HG03108 (cell line): ENCODE measurements at regions not wholly inside any gene's neighbourhood (a gene's known extent, or its start where the extent isn't known, plus 50 kb on each side); places are given as distances from the start of the nearest gene placed in this dataset.
"Not testable (repeated sequence)": the region's sequence is repeated elsewhere in the genome, so short reads cannot be mapped to it uniquely, and the experiment has no call there.

Source experiments
- ATAC-seq: cut with Tn5 transposase; IDR thresholded peaks from one replicate; pipeline ENCODE4 v1.9.1; 2021; ENCODE audit warnings: moderate library complexity; ENCODE audit not compliant: unreplicated experiment

DNA sequence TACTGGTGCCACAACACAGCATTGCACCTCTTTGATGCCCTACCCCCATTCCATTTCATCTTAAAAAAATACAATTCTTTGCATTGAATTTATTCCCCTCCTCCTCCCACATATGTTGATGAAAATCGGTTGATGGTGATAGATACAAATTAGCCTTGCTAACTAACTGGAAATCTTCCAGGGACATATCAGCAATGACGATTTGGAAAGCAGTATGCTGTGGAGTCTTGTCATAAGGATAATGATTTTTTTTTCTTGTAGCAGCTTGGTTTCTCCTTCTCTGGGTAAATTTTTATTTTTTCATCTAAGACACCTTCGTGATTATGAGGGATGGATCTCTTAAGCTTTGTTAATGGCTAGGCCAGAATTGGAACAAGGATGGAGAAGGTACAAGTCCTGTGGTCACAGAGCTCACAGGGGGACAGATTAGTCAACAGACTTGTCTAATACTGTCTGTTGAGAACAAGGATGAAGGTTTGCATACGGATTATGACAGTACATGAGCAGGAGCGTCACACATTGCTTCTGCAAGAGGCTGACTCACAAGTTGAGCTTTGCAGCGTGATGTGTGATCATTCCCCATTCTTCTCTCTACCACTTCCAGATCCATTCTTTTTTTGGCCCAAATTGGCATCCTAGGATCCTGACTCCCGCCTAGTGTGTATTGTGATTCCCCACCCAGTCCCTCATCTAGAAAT is 233.1 kb upstream of the FERMT1 start:
- no peak for ATAC-seq

DNA sequence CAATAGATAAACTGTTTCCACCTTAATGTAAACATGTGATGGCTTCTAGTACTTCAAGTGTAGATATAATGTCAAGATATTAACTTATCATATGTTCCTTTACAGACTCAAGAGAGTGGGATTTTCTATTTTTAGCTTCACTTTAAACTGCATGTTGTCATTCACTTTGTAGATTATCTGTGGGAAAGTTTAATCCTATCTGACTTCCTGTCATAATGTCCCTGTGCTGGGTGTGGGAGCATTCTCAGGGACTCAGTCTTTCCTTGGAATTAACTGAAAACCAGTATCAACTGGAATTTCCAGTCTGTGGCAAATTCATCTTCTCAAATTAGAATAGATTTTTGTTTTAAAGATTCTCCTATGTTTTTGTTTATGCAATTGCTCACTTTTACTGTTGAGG is 226.1 kb upstream of the FERMT1 start:
- no peak for ATAC-seq

DNA sequence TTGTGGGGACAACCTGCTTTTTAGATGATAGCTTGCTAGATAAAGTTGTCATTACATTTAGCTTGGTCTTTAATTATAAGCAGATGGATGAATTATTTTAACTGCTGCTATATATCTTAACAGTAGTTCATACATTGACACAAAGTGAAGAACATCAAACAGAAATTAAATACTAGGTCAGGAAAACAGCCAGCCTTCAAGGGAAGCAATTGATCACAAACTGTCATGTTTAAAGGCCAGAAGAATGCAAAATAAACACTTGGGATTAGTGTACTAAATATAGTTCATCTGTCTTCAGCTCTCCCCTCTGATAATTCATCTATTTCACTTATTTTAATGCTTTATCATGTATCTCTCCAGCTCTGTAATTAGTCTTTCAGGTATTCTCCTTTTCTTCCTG is 225.1 kb upstream of the FERMT1 start:
- no peak for ATAC-seq

DNA sequence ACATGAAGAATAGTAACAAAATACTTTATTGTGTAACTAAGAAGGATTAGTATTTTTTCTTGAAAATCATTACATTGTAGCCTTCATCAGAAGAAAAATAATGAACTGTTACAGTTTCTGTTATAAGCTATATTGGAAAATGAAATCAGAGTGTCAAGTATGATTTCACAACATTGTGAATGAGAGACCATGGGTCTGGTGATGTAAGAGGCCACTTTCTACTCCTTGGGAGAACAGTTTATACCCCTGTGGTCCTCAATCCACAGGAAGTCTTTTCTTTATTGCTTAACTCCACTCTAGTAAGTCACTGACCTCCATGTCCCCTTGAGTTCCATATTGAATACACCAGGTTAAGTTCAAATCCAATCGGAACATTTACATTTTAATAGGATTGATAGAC is 218.7 kb upstream of the FERMT1 start:
- ATAC-seq = no peak

DNA sequence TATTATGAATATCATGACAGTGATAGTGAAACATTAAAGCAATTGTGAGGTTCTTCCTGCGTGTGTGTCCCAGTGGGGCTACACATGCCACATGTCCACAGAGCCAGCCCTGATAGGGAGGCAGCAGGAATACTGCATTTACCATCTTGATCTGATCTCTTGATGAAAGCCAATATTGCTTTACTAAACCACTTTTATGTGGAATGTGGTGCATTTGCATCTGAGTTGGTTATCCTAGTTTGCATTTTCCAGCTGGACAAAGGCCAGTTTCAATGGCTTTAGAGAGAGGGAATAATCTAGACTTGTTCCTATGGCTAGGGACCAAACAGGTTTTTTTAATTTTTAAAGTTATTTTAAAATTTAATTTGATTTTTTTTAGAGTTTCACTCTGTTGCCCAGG is 216.3 kb upstream of the FERMT1 start:
- ATAC-seq = no peak

DNA sequence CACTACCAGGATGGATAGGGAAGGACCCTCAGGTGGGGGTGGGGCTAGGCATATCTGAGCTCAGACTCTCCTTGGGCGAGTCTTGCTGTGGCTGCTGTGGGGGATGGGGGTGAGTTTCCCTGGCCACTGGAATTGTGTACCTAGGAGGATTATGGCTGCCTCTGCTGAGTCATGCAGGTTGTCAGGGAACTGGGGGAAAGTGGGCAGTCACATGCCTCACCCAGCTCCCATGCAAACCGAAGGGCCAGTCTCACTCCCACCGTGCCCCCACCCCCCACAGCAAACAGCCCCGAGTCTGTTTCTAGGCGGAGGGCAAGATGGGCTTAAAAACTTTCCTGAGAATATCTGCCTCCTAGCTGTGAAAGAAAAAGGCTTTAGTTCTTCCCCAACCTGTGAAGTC is 210.3 kb upstream of the FERMT1 start:
- no peak for ATAC-seq

DNA sequence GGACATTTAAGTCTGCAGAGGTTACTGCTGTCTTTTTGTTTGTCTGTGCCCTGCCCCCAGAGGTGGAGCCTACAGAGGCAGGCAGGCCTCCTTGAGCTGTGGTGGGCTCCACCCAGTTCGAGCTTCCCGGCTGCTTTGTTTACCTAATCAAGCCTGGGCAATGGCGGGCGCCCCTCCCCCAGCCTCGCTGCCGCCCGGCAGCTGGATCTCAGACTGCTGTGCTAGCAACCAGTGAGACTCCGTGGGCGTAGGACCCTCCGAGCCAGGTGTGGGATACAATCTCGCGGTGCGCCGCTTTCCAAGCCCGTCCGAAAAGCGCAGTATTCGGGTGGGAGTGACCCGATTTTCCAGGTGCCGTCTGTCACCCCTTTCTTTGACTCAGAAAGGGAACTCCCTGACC is 198.4 kb upstream of the FERMT1 start:
- ATAC-seq = not testable (repeated sequence)

DNA sequence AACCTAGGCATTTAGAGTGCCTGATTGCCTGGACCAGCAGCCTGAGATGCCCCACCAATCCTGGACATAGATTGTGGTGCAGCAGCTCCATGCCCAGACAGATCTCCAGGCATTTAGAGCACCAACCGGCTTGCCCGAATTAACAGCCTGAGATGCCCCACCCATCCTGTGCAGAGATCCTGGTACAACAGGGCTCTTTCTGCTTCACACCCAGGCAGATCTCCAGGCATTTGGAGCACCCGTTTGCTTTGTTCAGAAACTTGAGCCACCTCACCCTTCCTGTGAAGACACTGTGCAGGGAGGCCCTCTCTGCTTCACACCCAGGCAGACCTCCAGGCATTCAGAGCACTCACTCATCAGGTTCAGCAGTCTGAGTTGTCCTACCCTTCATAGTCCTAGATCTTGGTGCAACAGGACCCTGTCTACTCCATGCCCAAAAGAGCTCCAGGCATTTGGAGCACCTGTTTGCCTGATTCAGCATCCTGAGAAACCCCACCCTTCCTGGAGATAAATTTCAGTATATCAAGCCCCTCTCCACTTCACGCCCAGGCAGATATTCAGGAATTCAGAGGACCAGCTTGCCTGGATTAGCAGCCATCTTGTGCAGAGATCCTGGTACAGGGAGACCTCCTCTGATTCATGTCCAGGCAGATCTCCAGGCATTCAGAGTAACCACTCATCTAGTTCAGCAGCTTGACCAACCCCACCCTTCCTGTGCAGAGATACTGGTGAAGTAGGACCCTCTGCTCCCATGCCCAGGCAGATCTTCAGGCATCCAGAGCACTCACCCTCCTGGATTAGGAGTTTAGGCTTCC is 189.2 kb upstream of the FERMT1 start:
- no peak for ATAC-seq

DNA sequence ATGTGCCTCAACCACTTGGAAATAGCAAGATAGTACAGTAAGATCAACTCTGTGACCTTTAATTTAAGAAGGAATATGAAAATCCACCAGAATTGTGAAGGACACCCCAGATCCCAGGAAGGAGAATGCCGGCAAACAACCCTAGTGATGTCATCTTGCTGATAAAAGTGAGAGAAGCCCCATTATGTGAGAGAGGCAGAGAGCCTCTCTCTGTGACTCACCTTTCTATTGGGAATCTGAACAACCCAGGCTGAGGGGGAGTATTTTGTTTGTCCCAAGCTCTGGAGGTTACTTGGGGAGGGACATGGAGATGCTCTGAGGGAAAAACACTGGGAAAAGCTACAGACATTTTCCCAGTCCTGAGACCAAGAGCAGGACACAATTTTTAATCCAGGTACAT is 188.3 kb upstream of the FERMT1 start:
- ATAC-seq = no peak

DNA sequence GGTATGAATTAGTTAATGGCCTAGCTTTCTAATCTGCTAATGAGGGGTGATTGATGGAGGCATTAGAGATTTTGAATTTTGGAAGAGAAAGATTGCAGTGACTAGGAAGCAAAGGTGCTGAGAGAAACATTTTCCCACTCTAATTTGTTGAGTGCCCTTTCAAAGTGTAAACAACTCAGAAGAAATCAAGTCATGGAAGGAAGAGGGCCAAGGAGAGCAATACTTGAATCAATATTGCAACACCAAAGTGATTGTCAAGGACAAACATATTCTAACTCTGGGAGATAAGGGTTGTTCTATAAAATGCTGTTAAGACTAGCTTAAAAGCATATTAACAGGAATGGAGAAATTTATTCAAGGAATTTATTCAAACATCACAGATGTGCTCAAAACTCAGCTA is 182.7 kb upstream of the FERMT1 start:
- no peak for ATAC-seq

DNA sequence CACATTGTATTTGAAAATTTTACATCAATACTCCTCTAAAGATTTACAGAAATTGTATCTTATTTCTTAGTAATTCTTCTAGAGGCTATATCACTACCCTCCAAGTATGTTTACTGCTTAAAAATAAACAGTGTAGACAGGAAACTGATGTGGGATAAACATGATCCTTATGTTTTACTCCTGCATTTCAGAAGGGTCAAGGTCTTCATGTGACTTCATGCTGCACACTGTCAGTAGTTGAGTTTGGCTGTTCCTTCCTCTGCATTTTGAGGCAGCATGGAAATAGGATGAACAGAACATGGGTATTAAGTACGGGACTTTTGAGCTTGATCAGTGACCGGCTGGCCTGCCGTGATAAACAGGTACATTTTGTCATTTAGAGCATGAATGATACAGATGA is 179.2 kb upstream of the FERMT1 start:
- ATAC-seq = no peak

DNA sequence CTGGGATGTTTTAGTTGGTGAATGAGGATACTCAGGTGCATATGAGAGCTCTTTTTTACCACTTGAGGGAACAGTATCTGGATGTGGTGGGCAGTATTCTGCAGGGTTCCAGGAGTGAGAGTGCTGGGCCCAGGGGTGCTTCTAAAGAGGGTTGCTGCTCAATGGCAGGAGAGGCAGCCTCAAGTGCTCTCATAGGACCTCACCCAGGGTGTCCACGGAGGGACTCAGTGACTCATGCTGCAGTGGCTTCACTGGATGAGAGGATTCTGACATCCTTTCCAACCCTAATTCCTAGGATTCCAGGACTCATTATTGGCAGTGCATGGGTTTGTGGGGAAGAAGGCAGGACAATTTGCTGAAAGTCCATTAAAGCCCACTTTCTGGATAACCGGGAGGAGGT is 176.6 kb upstream of the FERMT1 start:
- ATAC-seq = no peak

DNA sequence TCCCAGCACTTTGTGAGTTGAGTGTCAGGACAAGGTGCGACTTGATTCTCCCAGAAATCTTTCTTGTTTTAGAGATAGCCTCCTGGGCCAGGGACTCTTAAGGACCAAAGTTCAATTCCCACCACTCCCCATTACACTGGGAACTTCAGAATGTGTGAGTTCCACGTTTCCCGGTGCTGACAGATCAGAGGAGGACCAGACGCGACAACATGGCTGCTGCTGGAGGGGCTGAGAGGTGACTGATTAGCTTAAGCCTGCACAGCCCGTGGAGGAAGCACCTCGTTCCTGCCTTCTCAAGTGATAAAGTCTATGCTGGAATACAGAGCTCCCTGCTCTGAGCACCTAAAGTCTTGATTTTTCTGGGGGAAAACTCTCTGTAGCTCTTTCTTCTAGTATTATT is 175.2 kb upstream of the FERMT1 start:
- no peak for ATAC-seq

DNA sequence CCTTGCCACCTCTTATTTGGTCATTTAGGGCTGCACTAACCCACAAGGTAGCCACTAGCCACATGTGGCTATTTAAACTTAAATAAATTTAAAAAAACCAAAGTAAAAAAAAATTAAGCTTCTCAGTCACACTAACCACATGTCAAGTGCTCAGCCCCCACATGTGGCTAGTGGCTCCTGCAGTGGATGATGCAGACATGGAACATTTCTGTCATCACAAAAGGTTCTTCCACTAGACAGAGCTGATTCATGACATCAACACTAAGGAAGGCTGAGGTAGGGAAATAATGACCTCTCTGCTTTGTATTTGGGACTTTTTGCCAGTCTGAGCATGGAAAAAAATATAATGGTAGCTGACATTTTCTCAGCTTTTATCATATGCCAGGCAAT is 173.0 kb upstream of the FERMT1 start:
- ATAC-seq = no peak

DNA sequence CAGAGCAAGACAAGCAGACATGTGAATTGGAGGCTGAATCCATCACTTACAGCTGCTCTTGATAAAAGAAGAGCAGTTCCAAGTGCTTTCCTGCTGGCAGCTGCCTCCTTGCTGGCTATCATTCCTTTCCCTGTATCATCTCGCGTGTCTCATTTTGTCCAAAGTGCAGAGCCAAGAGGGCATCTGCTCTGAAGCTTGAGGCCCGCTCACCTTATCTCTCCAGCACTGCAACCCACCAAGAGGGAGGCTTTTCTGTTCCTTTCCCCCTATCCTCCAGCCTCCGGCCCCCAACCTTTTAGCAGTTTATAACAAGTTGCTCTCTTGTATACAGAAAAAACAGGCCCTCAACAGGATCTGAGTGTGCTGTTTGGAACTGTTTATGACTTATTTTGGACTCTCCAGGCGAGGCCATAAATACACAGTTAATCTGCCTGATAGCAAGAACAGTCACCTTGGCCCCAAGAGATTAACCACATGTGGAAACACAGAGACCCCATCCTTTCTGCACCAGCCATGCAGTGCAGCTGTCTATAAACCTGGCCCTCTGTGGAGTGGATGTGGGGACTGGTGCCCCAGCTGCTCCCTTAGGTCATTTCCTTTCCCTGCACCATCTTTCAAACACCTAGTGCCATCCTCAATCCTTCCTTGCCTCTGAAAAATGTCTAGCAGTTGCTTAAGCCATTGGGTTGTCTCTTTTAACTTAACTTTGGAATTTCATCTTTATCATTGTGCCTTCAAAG is 172.5 kb upstream of the FERMT1 start:
- ATAC-seq = no peak

DNA sequence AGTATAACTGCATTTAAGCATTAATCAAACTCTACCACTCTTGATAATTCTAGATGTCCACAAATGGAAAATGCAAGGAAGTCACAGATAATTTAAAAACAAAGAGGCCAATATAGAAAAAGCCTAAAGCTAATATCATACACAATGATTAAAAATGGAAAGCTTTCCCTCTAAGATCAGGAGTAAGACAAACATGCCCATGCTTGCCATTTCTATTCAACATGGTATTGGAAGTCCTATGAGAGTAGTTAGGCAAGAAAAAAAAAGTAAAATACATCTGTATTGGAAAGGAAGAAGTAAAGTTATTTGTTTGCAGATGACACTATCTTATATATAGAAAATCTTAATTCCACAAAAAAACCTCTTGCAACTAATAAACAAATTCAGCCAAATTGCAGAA is 164.6 kb upstream of the FERMT1 start:
- ATAC-seq = no peak

DNA sequence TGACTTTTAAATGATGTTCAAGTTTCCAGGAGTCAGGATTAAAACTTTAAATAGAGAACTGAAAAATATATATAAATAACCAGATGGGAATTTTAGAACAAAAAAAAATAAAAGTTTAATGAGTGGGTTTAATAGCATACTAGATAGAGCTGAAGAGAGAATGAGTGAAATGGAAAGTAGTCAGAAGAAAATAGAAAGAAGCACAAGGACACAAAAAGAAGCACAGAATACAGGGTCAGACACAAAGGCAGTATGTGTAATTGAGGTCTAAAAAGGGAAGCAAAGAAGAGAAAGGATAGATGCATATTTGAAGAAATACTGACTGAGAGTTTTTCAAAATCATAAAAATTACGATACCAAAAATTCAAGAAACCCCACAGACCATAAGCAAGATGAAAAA is 159.8 kb upstream of the FERMT1 start:
- ATAC-seq = no peak

DNA sequence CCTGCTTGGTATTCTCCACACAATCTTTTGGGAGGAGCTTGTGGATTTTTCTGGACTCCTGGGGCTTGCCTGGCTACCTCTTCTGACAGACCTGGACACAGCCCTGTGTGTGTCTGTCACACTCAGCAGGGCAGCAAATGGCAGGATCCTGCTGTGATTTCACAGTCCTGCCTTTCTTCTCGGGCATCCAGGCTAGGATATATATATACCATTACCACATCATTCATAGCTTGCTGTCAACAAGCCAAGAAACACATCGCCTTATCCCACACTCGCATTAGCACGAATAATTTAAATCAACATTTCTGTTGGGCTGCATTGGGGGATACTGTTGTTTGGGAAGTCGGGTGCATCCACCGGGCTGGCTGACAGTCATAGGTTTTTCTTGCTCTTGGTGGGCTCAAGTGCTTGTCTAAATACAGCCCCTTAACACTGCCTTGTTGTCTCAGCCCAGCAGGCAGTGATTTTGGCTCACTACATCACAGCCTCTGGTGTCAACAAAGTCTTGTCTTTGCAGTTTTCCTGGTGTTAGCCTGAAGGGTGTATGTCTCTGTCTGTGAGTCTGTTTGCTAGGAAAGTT is 154.9 kb upstream of the FERMT1 start:
- no peak for ATAC-seq

DNA sequence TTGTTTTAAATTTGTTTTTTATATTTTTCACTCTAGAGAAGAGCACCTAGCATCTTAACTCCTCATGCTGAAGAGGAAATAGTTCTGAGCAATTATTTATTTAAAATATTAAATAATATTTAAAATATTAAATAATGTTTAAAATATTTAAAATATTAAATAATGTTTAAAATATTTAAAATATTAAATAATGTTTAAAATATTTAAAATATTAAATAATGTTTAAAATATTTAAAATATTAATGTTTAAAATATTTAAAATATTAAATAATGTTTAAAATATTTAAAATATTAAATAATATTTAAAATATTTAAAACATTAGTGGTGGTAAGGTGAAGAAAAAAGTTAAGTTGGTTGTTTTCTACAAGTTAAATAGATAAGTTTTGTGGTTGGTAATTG is 147.6 kb upstream of the FERMT1 start:
- not testable (repeated sequence) for ATAC-seq

DNA sequence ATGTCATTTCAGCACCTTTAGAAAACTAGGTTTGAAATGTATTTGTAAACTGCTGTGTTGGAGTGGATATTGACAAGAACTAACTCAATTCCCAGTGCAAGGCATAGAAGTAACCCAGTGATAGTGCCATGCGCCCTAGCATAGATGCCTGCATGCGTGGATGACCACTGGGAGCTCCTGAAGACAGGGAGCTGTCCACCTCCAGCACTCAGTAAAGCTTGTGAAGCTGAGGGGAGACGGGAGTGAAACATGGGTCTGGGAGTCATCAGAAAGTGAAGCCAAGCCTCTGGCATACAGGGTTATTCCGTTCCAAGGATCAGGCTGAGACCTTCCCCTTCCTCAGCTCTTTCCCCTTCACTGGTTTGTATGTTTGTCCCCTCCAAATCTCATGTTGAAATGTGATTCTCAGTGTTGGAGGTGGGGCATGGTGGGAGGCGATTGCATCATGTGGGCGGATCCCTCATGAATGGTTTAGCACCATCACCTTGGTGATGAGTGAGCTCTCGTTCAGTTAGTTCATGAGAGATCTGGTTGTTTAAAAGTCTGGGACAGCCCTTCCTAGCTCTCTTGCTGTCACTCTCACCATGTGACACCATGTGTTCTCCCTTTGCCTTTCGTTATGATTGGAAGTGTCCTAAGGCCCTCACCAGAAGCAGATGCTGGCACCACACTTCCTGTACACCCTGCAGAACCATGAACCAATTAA is 146.5 kb upstream of the FERMT1 start:
- no peak for ATAC-seq
